ENCODE measurements at regions not wholly inside any gene's neighbourhood (a gene's known extent, or its start where the extent isn't known, plus 50 kb on each side); places are given as distances from the start of the nearest gene placed in this dataset.

GRCh38 chr1:68281946-68282615 lies 49.8 kb upstream of the WLS start:
- POLR2A ChIA-PET = no interaction called here
- no peak for DNase-seq (ENCODE audit: low spot score)
- no peaks in the 10 kb centered on the region for H3K27me3 ChIP-seq (ENCODE audit: control insufficient read depth in 1 of 2, insufficient read depth in 2 of 2, low read length in 2 of 2)
- H3K4me1 ChIP-seq (ENCODE audit: insufficient read depth, low read length) = no peaks in the 10 kb centered on the region
- BruUV-seq (replicated peaks) = no TSS peak
- H3K36me3 ChIP-seq (replicated peaks in 1 of 2; ENCODE audit: control insufficient read depth in 1 of 2, insufficient read depth in 2 of 2, low read length in 2 of 2) = no peaks in the 10 kb centered on the region
- CTCF ChIA-PET (ENCODE audit: low intra/inter-chr PET ratio, low total read pairs) = no interaction called here
- 2% methylated on average over 4 of the region's 4 CpGs for WGBS (ENCODE audit: low lambda C conversion rate)
- H4K20me1 ChIP-seq (ENCODE audit: insufficient read depth, low read length) = no peaks in the 10 kb centered on the region
- no peak overlapping the region for H3K4me3 ChIP-seq (replicated peaks in 1 of 3; ENCODE audit: insufficient read depth in 1 of 3, low read depth in 2 of 3, low read length in 3 of 3)
- intact Hi-C loops (cut with micrococcal nuclease; ENCODE audit: unreplicated experiment) (no loop called here), in situ Hi-C loops (cut with HindIII; ENCODE audit: extremely low pct_ligation_motif_present, low pct_unique_long_range_greater_than_20kb) (loop anchor here (10.0 kb wide), 1 partner anchor 57 kb away; no protein-coding TSS in a partner anchor)
- H3K79me2 ChIP-seq (ENCODE audit: insufficient read depth, low read length) = no peaks in the 10 kb centered on the region
- no peak overlapping the region for H3K9ac ChIP-seq (ENCODE audit: insufficient read depth, low read depth, low read length)
- no peak overlapping the region for H2AFZ ChIP-seq (ENCODE audit: low read length)
- no peaks in the 10 kb centered on the region for H3K9me3 ChIP-seq (ENCODE audit: low read length)
- TF ChIP-seq MZF1 (CRISPR knock-in tag; IDR thresholded peaks at IDR 0.05; ENCODE audit: borderline replicate concordance) = no peak
- peak; percentile 84 for TF ChIP-seq CREB1 (IDR thresholded peaks at IDR 0.05)
- no peak for TF ChIP-seq CREB1 (CRISPR knock-in tag; IDR thresholded peaks at IDR 0.05)
- FAIRE-seq = no peak
- peak; percentile 71 for ATAC-seq
- H3K4me2 ChIP-seq (ENCODE audit: low read depth, low read length) = no peak overlapping the region
- H3K27ac ChIP-seq (ENCODE audit: extremely low read length, insufficient read depth, low read length) = no peak overlapping the region

Small RNA genes in the stretch of these regions (small RNA-seq; reads per million reads assigned to genes)
- gene COX6B1P7 (ENCODE audit: insufficient read depth in 2 of 3, insufficient read length in 3 of 3, low read depth in 2 of 3, low replicate concordance in 1 of 3) = 0 reads per million in 3 experiments
